ENCODE measurements at regions not wholly inside any gene's neighbourhood (a gene's known extent, or its start where the extent isn't known, plus 50 kb on each side); places are given as distances from the start of the nearest gene placed in this dataset.

GRCh38 chr4:159946983-159947615 is 844.2 kb downstream of the RAPGEF2 start (continued):
- TF ChIP-seq ZNF280D (CRISPR knock-in tag; IDR thresholded peaks at IDR 0.05), result no peak

DNA sequence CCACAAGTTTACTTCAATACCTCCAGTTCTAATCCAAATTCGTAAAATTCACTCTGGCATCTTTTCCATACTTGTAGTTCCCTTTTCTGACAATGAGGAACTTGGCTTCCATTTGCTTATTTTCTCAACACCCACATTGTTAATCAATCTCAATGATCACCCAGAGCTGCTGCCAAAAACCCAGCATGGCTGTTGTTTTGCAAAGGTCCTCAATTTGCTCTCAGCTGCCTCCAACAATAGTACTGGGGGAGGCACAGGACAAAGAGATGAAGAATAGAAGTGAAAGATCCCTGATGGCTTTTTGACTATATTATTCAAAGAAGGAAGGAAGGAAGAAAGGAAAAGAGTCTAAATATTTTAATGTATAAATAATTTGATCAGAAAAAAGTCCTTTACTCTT is 847.8 kb downstream of the RAPGEF2 start:
- no peak overlapping the region for H3K4me2 ChIP-seq (ENCODE audit: low read depth, low read length)
- no peak for FAIRE-seq
- ATAC-seq, result no peak
- ChIA-PET CTCF (ENCODE audit: low intra/inter-chr PET ratio, low total read pairs) (no interaction called here), POLR2A (no interaction called here)
- in situ Hi-C loops (cut with HindIII; ENCODE audit: extremely low pct_ligation_motif_present, low pct_unique_long_range_greater_than_20kb) (no loop called here), intact Hi-C loops (cut with micrococcal nuclease; ENCODE audit: unreplicated experiment) (no loop called here)
- H3K4me1 ChIP-seq (ENCODE audit: insufficient read depth, low read length), result no peaks in the 10 kb centered on the region
- H3K9ac ChIP-seq (ENCODE audit: insufficient read depth, low read depth, low read length), result no peak overlapping the region
- no peak overlapping the region for H3K27ac ChIP-seq (ENCODE audit: extremely low read length, insufficient read depth, low read length)
- no peaks in the 10 kb centered on the region for H3K79me2 ChIP-seq (ENCODE audit: insufficient read depth, low read length)
- H3K4me3 ChIP-seq (replicated peaks in 1 of 3; ENCODE audit: insufficient read depth in 1 of 3, low read depth in 2 of 3, low read length in 3 of 3), result no peak overlapping the region
- no peaks in the 10 kb centered on the region for H4K20me1 ChIP-seq (ENCODE audit: insufficient read depth, low read length)
- H3K27me3 ChIP-seq (ENCODE audit: control insufficient read depth in 1 of 2, insufficient read depth in 2 of 2, low read length in 2 of 2), result no peaks in the 10 kb centered on the region
- no peaks in the 10 kb centered on the region for H3K9me3 ChIP-seq (ENCODE audit: low read length)
- no TSS peak for BruUV-seq (replicated peaks)
- no peak for TF ChIP-seq HNRNPK (IDR thresholded peaks at IDR 0.05; ENCODE audit: low read depth, low read length, poor library complexity, severe bottlenecking)
- TF ChIP-seq GTF2F1 (IDR thresholded peaks at IDR 0.05; ENCODE audit: low read length), result no peak
- no peak for TF ChIP-seq MIER3 (CRISPR knock-in tag; IDR thresholded peaks at IDR 0.05; ENCODE audit: borderline replicate concordance)
- no peak for TF ChIP-seq ZNF318 (CRISPR knock-in tag; IDR thresholded peaks at IDR 0.05)
- WGBS (ENCODE audit: low lambda C conversion rate), result 0% methylated on average over 1 of the region's 1 CpG
- H2AFZ ChIP-seq (ENCODE audit: low read length), result no peak overlapping the region
- no peaks in the 10 kb centered on the region for H3K36me3 ChIP-seq (replicated peaks in 1 of 2; ENCODE audit: control insufficient read depth in 1 of 2, insufficient read depth in 2 of 2, low read length in 2 of 2)
- no peak for DNase-seq (ENCODE audit: low spot score)
